Activated CD4-positive, alpha-beta T cell treated with anti-CD3 and anti-CD28 coated beads for 4 hours (primary cell): ENCODE measurements at regions not wholly inside any gene's neighbourhood (a gene's known extent, or its start where the extent isn't known, plus 50 kb on each side); places are given as distances from the start of the nearest gene placed in this dataset.
A peak's percentile ranks its signal among the peaks of the same experiment; 100 is the strongest.

ENCODE experiments used
- DNase-seq, 2 donors: peaks; one replicate each; pipeline ENCODE4 v3.0.0-alpha.2; 2020

DNA sequence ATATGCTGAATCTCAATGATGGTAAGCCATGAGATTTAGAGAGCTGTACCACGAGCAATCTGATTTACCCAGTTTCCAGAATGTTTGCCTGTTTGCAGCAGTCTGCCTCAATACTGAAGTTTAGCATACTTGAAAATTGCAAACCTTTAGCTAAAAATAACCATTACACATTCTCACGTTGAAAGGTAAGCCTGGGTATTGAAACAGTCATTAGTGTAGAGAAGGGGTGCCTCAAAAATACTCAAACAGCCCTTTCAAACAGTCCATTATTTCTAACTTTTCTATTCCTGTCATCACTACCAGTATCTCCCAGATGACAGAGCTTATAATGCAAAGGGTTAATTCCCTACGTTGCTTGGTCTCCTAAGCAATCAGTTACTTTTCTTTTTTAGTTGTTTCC, 111.8 kb upstream of the MBNL1 start:
- no peak for DNase-seq

DNA sequence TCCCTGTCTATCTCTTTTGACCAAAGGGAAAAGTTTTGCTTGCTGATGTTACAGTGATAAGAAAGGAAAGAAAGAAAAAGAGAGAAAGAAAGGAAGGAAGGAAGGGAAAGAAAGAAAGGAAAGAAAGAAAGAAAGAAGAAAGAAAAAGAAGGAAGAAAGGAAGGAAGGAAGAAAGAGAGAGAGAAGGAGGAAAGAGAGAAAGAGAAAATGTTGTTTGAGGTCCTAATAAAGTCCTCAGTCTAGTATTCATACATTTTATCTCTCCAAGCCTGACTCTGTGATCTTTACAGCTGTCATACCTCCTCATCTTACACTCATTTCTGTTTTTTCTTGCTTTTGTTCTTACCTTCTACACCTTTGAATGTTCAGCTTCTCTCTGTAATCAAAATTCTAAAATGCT, 111.4 kb upstream of the MBNL1 start:
- no peak for DNase-seq

DNA sequence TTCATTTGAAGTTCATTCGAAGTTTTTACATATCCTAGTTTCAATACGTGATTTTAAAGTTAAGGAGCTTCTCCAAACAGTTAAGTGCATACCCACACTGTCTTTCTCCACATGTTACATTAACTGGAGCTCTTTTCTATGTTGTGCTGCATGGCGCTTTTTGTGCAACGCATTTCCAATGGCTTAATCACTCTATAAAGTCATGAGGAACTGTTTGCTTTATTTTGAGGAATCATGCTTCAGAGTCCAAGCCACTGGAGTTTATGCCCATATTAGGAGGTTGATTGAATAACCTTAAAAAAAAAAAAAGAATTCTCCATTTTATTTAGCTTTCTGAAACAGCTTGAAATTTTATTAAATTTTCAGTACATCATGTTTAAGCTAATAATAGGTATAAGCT, 109.4 kb upstream of the MBNL1 start:
- DNase-seq = no peak

DNA sequence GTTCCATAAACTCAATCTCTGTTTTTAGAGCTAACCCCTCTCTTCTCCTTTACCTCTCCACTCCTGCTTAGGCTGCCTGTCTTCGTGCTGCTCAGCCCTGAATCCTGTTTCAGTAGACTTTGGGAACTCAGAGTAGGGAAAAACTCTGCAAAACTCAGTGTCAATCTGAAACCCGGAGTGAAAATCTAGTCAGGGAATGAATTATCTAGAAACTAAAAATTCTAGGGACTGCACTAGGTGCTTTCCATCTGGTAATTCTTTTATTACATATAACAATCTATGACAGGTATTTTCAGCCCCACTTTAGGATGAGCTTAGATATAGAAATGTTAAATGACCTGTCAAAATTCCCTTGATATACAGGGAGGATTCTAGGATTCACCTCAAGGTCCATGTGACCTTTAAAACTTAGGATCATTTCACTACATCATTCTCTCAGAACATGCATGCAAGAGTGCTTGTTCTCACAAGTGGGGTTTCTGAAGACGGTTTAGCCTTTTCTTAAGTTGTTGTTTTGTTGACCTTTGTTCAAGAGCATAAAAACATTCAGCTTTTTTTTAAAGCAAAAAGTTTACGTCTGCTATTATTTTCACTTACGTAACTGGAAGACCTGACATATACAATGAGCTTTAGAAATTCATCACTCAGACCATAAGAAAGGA, 108.2 kb upstream of the MBNL1 start:
- DNase-seq = no peak

- no peak for DNase-seq
Measured at GRCh38 chr3:152172460-152172859, 96.3 kb upstream of the MBNL1 start.

GRCh38 chr3:152173627-152174026, 95.1 kb upstream of the MBNL1 start:
- DNase-seq = no peak

DNA sequence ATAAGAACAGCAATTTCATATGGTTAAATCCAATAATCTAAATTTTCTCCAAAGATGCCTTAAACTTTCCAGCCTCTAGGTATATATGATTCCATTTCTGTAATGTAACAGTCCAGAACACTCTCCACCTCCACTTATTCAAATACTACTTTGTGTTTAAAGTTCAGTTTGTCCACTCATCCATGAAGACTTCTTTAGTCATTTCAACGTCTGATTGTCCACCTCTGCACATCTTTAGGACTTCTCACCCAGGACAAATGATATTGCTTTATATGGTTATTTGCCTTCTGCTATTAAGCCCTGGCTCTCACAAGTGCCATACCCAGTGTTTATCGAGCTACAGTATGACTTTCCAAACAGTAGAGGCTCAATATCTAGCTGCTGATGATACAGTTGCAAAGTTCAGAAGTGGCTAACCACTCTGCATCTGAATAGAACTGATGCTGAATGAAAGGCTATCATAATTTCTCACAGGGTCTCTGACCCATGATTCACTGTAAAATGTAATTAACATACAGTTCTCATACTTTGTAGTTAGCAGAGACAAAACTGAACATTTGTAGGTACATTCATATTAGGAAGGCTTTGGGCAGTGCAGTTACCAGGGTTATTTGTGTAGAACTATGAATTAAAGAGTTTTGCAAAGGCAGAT, 93.7 kb upstream of the MBNL1 start:
- no peak for DNase-seq

DNA sequence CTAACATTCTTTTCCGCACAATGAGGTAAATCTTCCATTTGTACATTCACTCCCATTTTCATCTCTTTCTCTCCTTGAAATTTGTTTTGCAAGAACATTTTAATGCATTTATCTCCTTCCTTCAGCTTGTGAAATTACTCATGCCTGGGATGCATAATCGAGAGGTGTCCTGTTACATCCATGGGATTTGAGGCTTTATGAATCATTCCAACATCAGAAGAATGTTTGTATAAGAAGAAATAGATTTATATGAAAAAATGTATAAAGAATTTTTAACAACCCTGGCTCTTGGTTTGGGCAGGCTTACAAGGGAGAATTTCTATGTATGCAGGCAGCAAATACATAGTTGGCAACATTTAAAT, 93.2 kb upstream of the MBNL1 start:
- DNase-seq = no peak

DNA sequence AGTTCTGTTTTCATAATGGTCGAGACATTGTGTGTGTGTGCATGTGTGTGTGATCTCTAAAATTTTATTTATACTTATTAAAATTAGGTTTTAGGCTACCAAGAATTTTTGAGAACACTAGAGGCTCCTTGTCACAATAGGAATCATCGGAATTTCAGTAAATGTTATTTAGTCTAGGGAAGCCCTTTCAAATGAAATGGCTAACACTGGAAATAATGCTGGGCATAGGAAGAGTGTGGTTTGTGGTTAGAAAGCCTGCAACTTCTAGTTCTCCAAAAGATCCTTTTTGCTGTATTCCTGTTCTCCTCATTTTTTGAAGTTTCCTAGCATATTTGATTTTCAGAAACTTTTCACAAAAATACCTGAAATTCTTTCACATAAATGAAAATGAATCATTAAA, 92.5 kb upstream of the MBNL1 start:
- no peak for DNase-seq

- no peak for DNase-seq
Measured at GRCh38 chr3:152176998-152177397, 91.7 kb upstream of the MBNL1 start.

- no peak for DNase-seq
Measured at GRCh38 chr3:152177757-152178156, 91.0 kb upstream of the MBNL1 start.

DNA sequence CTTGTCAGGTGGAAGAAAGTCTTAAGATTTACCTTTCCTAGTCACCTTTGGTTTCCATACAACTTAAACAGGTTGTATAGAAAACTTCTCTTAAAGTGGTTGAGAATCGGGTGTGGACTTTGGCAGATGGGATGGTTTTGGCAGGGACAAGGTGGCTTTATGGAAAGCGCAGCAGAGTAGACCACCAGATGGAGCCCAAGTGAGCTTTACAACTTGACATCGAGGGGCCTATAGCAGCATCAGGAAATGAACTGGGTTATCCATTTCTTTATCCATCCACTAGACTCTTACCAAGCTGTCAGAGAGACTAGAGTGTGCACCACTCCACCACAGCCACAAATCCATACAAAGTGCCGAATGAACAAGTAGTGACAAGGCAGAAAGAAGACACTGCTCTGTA, 85.3 kb upstream of the MBNL1 start:
- peak; percentile 41 to 62 for DNase-seq

DNA sequence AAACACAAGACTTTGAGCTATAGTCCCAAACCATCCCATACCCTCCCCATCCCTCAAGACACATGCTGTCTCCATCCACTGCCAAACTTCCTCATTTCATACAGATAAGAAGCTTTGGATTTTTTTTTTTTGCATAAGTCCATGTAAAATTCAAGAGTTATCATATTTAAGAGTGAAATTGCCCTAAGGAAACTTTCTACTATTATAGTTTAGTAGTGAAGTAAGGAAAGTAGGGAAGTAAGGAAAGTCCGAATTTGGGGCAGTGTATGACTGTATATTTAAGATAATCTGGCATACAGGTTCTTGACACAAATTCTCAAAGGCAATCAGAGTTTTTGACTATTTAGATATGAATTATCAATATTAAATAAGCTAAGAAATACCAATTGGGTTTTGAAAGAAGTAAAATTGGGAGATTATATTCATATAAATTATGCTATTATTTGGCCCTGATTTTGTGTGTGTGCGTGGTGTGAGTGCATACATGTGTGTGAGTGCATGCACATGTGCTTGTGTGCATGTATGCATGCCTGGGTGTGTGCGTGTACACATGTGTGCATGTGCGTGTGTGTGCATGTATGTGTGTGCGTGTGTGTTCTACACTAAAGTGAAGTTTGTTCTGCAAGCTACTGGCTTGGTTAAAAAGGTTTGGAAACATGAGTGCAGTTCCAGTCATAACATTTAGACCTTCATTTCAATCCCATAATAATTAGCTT, 83.6 kb upstream of the MBNL1 start:
- no peak for DNase-seq

- DNase-seq = no peak
Measured at GRCh38 chr3:152185891-152186630, 82.7 kb upstream of the MBNL1 start.

DNA sequence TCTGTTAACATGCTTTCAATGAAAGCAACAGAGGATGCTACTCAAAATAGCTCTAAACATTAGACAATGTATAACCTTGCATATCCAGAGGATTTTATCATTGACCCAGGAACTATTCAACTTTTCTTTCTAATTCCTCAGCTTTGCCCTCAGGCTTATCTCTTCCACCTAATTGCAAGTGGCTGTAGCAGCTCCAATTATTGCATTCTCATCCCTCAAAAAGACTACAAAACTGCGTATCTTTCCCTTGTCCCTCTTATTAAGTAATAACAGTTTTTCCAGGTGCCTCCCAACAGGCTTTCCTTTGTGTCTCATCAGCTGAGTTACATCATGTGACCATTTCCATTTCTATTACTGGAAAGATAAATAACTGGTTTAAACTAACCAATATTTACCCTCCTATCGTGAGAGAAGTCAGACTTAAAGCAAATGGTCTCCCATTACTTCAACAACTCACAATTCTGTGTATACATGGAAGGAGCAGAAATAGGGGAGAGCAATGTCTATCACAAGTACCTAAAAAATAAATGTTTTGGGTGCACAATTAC, 78.0 kb upstream of the MBNL1 start:
- DNase-seq = no peak

DNA sequence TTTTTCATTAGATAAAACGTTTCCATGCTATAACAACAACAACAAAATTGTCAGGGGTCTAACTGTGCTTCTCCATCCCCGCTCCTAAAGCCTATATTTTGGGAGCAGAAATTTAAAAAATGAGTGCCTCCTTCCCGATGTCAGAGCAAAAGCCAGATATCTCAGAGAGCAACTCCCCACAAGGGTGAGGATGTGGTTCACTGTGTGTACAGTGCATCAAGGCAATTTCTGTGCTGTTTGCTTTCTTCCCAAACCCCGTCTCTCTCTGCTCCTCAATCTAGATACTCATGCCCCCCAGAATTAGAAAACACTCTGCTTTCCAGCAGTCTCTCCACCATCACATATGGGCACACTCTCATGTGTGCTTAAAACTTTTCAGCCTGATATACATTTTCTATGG, 76.7 kb upstream of the MBNL1 start:
- DNase-seq = no peak

DNA sequence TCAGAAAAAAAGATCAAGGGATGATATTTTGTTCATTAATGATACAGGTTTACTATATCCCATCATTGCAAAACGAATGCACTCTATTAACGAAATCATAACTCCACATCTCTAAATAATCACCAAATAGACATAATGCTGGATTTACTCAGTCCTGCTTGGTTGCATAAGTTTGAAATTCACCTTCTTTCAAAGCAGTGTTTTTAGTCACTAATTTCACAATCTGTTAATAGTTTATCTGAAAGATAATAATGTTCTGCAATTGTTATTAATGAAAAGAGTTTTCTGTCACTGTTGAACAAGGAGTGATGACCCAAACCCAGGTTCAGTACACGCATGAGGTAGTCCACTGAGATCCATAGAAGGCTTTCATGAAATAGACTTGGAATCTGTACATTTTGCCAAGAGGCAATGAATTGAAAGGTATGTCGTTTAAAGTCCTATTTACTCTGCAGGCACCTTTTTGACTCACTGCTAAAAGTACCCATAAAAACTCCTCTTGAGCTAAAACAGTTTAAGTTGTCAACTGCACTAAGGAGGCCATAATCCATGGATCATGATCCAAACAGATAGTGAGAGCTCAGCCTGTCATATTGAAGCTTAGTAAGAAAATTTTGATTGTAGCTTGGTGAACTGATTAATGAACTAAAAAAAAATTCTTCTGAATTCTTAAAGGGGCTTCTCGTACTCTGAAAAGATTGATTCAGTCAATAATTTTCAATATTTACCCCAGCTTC, 75.6 kb upstream of the MBNL1 start:
- no peak for DNase-seq

DNA sequence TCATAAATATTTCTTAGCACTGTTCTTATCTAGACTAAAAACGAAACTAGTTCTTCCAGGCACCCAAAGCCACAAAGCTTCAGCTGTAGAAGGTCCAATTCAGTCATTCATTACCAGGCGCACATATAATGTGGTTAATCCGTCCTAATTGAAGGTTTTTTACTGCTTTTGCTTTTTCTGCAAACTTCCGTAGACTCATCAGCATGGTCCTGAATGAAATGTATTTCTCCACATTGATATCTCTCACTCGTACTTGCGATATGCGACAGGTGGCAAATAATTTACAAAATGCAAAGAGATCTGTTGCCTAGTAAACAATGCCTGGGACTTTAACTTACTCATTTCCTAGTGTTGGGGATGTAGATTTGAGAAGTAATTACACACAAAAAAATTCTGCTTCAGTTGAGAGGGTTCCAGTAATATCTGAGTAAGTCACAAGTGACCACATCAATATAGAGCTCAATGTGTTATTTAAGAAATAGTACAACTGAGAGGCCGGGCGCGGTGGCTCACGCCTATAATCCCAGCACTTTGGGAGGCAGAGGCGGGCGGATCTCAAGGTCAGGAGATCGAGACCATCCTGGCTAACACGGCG, 75.0 kb upstream of the MBNL1 start:
- DNase-seq = peak; percentile 24 to 34

DNA sequence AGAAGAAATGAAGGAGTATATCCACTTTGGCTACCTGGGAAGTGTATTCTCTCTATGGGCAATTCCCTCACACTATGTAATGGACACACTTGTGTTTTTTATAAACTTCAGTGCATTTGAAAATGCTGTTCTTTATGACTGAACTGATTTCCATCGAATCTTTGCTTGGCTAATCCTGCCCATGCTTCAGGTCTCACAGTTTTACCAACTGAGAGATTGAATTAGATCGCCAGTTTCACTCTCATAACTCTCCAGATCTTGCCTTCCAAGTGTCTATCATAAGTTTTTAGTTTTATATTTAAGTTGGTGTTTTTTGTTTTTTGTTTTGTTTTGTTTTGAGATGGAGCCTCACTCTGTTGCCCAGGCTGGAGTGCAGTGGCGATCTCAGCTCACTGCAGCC, 73.5 kb upstream of the MBNL1 start:
- no peak for DNase-seq

- no peak for DNase-seq
Measured at GRCh38 chr3:152196782-152197181, 71.9 kb upstream of the MBNL1 start.

- DNase-seq = no peak
Measured at GRCh38 chr3:152197451-152197850, 71.3 kb upstream of the MBNL1 start.

DNA sequence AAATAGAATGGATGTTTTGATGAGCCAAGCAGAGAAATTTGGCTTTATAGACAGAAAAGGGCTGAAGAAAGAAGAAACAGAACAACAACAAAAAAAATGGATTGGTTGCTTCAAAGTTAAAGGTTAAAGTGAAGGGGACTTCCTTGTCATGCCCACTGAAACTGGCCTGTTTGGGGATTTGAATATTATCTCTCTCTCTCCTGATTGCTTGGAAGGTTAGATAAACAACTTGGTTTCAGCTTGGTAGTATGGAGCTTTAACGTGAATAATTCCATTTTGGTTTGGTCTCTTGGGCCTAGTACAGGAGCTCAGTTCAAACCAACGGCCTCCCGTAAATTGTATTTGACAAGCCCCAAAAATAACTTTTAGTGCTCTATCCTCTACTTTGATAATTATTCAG, 70.8 kb upstream of the MBNL1 start:
- DNase-seq = no peak
